ENCODE measurements at regions not wholly inside any gene's neighbourhood (a gene's known extent, or its start where the extent isn't known, plus 50 kb on each side); places are given as distances from the start of the nearest gene placed in this dataset.

DNA sequence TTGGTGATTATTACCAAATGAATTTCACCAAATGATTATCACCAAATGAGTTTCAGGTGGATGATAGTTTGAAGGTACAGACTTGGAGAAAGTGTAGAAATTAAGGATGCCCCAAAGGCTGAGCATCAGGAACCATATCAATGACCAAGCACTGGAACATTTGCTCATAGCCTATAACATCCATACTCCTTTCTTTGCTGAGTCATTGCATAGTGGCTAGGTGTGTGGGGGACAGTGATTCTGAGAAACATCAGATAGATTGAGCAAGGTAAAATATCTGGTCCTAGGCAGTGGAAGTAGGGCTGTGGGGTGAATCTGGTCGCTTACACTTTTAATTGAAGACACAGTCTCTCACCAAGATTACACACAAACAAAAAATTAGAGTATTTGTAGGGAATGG is 1362.5 kb upstream of the PABPC4L start:
- TF ChIP-seq POLR2A (IDR thresholded peaks at IDR 0.05), result no peak
- TF ChIP-seq, protein P1, sequence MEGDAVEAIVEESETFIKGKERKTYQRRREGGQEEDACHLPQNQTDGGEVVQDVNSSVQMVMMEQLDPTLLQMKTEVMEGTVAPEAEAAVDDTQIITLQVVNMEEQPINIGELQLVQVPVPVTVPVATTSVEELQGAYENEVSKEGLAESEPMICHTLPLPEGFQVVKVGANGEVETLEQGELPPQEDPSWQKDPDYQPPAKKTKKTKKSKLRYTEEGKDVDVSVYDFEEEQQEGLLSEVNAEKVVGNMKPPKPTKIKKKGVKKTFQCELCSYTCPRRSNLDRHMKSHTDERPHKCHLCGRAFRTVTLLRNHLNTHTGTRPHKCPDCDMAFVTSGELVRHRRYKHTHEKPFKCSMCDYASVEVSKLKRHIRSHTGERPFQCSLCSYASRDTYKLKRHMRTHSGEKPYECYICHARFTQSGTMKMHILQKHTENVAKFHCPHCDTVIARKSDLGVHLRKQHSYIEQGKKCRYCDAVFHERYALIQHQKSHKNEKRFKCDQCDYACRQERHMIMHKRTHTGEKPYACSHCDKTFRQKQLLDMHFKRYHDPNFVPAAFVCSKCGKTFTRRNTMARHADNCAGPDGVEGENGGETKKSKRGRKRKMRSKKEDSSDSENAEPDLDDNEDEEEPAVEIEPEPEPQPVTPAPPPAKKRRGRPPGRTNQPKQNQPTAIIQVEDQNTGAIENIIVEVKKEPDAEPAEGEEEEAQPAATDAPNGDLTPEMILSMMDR (IDR thresholded peaks at IDR 0.05), result no peak
